GM12872 (cell line): ENCODE measurements at regions not wholly inside any gene's neighbourhood (a gene's known extent, or its start where the extent isn't known, plus 50 kb on each side); places are given as distances from the start of the nearest gene placed in this dataset.

ENCODE experiments used
- TF ChIP-seq, protein P1 (sequence below): IDR thresholded peaks from 3 replicates; pipeline ENCODE4 v1.5.1; 2011; ENCODE audit warnings: low read depth, mild to moderate bottlenecking, low read length, moderate library complexity; ENCODE audit not compliant: insufficient read depth

DNA sequence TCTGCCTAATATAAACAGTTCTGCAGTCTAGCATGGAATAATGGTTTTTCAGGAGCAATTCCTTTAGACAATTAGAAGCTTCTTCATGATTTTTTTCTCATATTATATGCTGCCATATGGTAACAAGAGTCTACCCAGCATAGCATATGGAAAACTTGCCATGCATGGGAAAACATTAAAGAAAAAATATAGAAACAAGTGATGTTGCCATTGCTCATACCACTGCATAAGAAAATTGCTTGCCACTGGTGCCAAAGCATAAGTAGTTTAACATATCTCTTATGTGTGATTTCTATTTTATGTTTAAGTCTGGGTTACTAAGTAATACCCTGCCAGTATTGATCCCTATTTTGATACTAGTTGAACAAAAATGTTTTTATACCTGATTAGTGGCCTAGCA is 171.2 kb downstream of the CCDC59 start:
- TF ChIP-seq, protein P1, sequence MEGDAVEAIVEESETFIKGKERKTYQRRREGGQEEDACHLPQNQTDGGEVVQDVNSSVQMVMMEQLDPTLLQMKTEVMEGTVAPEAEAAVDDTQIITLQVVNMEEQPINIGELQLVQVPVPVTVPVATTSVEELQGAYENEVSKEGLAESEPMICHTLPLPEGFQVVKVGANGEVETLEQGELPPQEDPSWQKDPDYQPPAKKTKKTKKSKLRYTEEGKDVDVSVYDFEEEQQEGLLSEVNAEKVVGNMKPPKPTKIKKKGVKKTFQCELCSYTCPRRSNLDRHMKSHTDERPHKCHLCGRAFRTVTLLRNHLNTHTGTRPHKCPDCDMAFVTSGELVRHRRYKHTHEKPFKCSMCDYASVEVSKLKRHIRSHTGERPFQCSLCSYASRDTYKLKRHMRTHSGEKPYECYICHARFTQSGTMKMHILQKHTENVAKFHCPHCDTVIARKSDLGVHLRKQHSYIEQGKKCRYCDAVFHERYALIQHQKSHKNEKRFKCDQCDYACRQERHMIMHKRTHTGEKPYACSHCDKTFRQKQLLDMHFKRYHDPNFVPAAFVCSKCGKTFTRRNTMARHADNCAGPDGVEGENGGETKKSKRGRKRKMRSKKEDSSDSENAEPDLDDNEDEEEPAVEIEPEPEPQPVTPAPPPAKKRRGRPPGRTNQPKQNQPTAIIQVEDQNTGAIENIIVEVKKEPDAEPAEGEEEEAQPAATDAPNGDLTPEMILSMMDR: no peak

DNA sequence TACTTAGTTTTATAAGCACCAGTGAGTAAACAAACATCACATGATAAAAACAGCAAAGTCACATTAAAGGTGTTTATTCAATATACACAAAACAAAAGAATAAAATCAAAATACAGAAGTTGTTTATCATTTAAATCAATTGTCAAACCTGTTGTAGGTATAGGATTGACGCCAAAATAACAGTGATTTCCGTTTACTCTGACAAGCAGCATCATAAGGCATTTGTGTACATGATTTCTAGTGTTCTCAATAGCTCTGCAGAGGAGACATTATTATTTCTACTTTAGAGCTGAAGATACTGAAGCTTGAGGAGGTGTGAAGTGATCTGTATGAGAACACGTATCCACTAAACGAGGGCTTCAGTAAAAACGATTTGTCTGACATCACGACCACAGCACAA is 171.9 kb downstream of the CCDC59 start:
- TF ChIP-seq, protein P1: no peak

DNA sequence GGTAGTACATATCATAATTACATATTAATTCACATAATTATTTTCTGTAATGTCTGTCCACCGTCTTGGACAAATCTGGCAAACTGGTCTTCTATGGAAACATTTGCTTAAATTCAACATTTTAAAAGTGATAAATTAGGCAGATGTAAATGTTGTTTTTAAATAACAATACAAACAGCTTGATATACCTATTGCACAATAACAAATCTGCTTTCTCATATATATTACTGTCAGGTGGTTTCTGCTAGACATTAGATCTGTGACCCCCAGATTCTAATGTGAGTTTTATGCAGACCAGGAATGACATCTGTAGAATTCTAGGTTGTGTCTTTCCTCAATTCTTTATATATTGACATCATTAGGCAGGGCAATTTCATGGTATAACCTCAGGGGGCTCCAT is 173.3 kb downstream of the CCDC59 start:
- TF ChIP-seq, protein P1: no peak

DNA sequence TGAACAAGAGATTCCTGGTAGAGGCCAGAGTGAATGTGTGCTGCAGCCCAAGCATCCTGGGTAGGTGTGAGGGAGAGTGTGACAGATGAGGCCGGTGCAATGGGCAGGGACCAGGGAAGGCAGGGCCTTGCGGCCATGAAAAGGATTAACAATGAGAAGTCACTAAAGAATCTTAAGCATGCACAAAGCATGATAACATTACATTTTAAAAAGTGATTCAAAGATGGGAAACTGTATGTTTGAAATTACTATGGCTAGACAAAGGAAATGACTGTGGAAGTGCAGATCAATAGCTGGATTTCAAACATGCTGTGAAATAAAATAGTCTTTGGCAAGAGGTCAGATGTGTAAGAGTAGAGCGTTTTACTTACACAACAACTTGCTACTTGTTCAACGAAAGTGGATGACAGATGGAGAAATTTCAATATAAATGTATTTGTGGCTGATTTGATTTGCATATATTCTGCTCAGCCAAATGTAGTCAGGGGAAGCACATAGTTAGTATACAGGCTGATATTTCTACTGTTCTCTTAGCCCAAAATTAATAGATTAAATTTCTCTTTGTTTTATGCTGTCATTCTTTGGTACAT is 175.5 kb downstream of the CCDC59 start:
- TF ChIP-seq, protein P1: no peak

DNA sequence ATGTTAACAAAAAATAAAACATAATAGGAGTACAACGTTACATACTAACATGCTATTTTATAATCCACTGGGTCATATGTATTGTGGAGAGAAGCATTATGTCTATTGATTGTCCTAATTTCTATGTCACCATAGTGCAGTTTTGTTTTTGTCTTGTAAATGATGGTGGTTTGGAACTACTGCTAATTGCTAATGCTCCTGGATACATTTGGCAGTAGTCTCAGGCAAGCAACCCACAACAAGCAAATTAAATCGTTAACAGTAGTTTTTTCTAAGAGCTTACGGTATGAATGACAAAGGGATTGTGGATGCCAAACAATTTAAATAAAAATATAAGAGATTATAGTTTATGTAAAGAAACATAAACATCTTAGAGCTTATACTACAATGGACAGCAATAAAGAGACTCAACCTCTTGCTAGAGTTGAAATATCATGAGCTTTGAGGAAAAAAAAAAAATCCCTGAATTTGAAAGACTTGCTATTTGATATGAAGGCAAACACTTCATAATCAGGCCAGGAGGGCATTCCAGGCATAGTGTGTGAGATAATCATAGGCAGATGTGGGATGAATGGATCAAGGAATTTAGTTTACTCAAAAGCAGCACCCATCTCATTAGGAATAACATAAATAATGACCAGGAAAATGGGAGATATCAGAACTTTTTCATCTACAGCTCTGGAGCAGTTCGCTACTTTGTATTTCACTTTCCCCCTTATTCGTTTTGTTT is 181.3 kb downstream of the CCDC59 start:
- TF ChIP-seq, protein P1: no peak

DNA sequence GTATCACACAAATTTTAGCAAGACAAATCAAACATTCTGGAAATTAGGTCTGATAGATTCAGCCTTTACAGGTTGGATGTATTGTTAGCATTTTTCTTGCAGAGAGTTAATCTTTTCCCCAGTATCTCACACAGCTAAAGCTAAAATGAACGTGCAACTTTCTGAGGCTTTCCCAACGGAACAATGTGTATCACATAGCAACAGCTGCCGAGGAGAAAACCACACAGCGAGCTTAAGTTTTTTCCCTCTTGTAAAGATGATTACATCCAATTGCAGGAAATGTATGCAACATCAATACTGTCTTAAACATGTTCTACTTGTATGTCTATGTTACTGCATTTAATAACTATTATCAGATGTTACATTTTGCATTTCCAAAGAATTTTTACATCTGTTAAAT is 182.2 kb downstream of the CCDC59 start:
- TF ChIP-seq, protein P1: no peak

DNA sequence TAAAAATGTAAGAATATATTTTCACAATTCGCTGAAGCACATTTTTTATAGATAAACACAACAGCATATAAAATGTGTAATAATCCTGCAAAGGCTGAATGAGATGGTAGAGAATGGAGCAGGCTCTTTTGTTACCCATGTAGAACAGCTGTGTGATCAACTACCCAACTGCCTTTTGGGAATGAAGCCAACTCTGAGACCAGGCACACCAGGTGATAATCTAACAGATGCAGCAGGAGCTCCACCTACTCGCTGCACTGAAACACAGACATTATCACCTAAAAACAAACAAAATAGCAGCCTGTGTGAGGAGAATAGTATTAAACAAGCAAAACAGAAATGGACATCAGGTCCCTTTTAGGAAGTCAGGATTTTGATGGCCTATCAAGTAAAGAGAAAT is 183.3 kb downstream of the CCDC59 start:
- TF ChIP-seq, protein P1: no peak
